Lung (tissue), 11 donors: ENCODE measurements at regions not wholly inside any gene's neighbourhood (a gene's known extent, or its start where the extent isn't known, plus 50 kb on each side); places are given as distances from the start of the nearest gene placed in this dataset.
A peak's percentile ranks its signal among the peaks of the same experiment; 100 is the strongest.
"Not testable (repeated sequence)": the region's sequence is repeated elsewhere in the genome, so short reads cannot be mapped to it uniquely, and the experiment has no call there.

Source experiments
- ATAC-seq: fragments of 200-7000 bp; cut with Tn5 transposase; one replicate; pipeline ENCODE4 v1.9.1; 2020; ENCODE audit warnings: moderate number of reproducible peaks; ENCODE audit not compliant: insufficient read depth, low FRiP score
- DNase-seq, 3 donors: peaks; one replicate each; pipeline ENCODE4 v3.0.0-alpha.2; 2013 to 2017
- H3K27ac ChIP-seq, 2 donors: one replicate each; pipeline ENCODE4 v1.5.1; 2013; ENCODE audit warnings: mild to moderate bottlenecking in 2 of 2, moderate library complexity in 2 of 2, control low read depth in 1 of 2, inconsistent platforms in 1 of 2, low read depth in 1 of 2, low read length in 1 of 2
- H3K27me3 ChIP-seq, 3 donors: one replicate each; pipeline ENCODE4 v1.5.1; 2013; ENCODE audit warnings: low read length in 2 of 3; ENCODE audit not compliant: control insufficient read depth in 3 of 3, insufficient read depth in 3 of 3
- H3K36me3 ChIP-seq, 4 donors: one replicate each; pipeline ENCODE4 v1.5.1; 2013; ENCODE audit warnings: low read length in 4 of 4, mild to moderate bottlenecking in 1 of 4, moderate library complexity in 1 of 4; ENCODE audit not compliant: control insufficient read depth in 4 of 4, insufficient read depth in 4 of 4
- H3K4me1 ChIP-seq, 5 donors: one replicate each; pipeline ENCODE4 v1.5.1; 2013; ENCODE audit warnings: low read length in 5 of 5, mild to moderate bottlenecking in 2 of 5, moderate library complexity in 1 of 5; ENCODE audit not compliant: control insufficient read depth in 5 of 5, insufficient read depth in 5 of 5
- H3K4me3 ChIP-seq: one replicate; pipeline ENCODE4 v1.5.1; 2013; ENCODE audit warnings: mild to moderate bottlenecking, control low read depth, moderate library complexity
- H3K9ac ChIP-seq, 2 donors: one replicate each; pipeline ENCODE4 v1.5.1; 2013; ENCODE audit warnings: low read length in 2 of 2, control low read depth in 1 of 2; ENCODE audit not compliant: insufficient read depth in 1 of 2
- H3K9me3 ChIP-seq, 4 donors: one replicate each; pipeline ENCODE4 v1.5.1; 2013; ENCODE audit warnings: low read length in 3 of 4, mild to moderate bottlenecking in 1 of 4, moderate library complexity in 1 of 4; ENCODE audit not compliant: control insufficient read depth in 4 of 4, insufficient read depth in 3 of 4
- WGBS, 2 donors: extraction: QIAGEN DNeasy Blood & Tissue Kit; methylation state at CpG; one replicate each; pipeline ENCODE4 v1.1.7; 2013; 5-methylcytosine and 5-hydroxymethylcytosine counted together
- TF ChIP-seq, protein P1 (sequence below): IDR thresholded peaks from 2 replicates; pipeline ENCODE4 v1.5.1; 2012; ENCODE audit warnings: mild to moderate bottlenecking; ENCODE audit errors: control extremely low read depth, extremely low read depth
- donor health status: control.
- donor health status: control.
- donor health status: Bipolar disorder and iron deficiency.
- donor health status: healthy.
- donor health status: DM: yes; HTN: yes; CAD: no.

DNA sequence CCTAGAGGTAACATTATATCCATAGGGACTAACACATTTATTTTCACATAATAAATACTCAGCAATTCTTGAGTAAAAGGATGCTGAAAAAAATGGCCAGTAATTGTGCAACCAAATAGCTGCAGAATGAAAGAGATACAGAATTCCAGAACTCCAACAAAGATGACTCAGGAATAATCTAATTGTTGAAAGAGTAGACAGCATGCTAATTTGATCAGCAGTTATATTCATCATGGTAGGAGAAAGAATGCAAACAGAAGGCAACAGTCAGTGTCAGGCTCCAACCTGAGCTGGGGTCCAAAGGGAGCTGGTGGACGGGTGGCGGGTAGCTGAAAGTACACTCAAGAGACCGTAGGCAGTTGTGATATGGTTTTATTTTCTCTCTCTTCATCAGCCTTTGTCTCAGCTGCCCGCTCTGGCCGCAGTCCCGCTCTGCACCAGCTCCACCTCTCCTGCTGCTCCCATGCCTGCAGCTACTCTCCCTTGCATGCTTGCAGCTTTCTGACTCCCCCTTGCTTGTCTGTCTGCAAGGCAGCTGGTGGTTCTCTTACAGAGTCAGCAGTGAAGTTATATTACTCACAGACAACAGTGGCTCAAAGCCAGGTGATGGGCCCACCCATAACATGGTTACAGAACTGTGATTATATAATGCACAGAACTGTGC is 1150.1 kb downstream of the STIM2 start:
- ATAC-seq (no peak), DNase-seq (peak in 1 of 3 donors; percentile 7)
- Histone ChIP-seq H3K9me3 (peaks cover 0 to 8% (median 3%) of the 10 kb centered on the region in 4 donors), H3K27ac (no peak overlapping the region), H3K27me3 (no peaks in the 10 kb centered on the region), H3K36me3 (no peaks in the 10 kb centered on the region), H3K9ac (no peak overlapping the region), H3K4me3 (no peak overlapping the region), H3K4me1 (peaks cover 0 to 3% (median 0%) of the 10 kb centered on the region in 5 donors)
- WGBS, 2 donors, result 89 to 91% methylated on average over 6 of the region's 6 CpGs
- TF ChIP-seq, protein P1, sequence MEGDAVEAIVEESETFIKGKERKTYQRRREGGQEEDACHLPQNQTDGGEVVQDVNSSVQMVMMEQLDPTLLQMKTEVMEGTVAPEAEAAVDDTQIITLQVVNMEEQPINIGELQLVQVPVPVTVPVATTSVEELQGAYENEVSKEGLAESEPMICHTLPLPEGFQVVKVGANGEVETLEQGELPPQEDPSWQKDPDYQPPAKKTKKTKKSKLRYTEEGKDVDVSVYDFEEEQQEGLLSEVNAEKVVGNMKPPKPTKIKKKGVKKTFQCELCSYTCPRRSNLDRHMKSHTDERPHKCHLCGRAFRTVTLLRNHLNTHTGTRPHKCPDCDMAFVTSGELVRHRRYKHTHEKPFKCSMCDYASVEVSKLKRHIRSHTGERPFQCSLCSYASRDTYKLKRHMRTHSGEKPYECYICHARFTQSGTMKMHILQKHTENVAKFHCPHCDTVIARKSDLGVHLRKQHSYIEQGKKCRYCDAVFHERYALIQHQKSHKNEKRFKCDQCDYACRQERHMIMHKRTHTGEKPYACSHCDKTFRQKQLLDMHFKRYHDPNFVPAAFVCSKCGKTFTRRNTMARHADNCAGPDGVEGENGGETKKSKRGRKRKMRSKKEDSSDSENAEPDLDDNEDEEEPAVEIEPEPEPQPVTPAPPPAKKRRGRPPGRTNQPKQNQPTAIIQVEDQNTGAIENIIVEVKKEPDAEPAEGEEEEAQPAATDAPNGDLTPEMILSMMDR, result no peak

DNA sequence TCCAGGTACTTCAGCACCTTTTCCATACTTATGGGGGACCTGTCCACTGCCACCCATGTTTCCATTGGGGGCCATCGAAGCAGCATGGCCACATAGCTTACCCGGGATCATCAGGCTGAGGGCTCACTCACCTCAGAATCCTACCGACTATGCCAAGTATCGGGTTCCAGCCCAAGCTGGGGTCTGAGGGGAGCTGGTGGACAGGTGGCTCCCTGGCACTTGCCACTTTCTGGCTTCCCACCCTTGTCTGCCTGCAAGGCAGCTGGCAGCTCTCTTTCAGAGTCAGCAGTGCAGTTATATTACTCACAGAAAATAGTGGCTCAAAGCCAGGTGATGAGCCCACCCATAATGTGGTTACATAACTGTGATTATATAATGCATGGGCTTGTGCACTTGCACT is 1153.8 kb downstream of the STIM2 start:
- no peak overlapping the region for H3K9ac ChIP-seq
- TF ChIP-seq, protein P1, result no peak
- DNase-seq, result no peak
- no peaks in the 10 kb centered on the region for H3K27me3 ChIP-seq
- H3K36me3 ChIP-seq, result no peaks in the 10 kb centered on the region
- no peak for ATAC-seq
- H3K27ac ChIP-seq, result no peak overlapping the region
- whole genome bisulfite sequencing, 2 donors, result 91 to 95% methylated on average over 4 of the region's 4 CpGs
- peaks cover 0 to 8% (median 3%) of the 10 kb centered on the region in 4 donors for H3K9me3 ChIP-seq
- no peaks in the 10 kb centered on the region for H3K4me1 ChIP-seq
- H3K4me3 ChIP-seq, result no peak overlapping the region

DNA sequence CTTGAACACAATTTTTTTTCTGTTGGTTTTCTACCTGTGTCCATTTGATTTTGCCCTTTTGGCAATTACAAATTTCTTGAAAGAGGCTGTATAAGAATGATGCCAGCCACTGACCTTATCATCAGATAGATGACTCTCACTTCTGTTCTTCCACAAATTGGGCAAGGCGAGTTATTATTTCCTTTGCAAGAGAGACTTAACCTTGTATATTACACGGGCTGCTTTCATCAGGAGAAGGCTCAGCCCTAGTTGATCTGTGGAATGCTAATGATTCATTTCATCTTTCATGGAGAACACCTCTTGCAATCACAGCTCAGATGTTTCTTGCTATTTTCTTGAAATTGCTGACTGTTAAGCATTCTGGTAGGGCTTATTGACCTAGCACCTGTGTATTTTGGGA is 1155.4 kb downstream of the STIM2 start:
- H3K4me1 ChIP-seq, result no peaks in the 10 kb centered on the region
- TF ChIP-seq, protein P1, result no peak
- DNase-seq (no peak), ATAC-seq (no peak)
- no peak overlapping the region for H3K4me3 ChIP-seq
- H3K9ac ChIP-seq, result no peak overlapping the region
- WGBS, 2 donors, result 45 to 48% methylated on average over 2 of the region's 2 CpGs
- H3K27me3 ChIP-seq, result no peaks in the 10 kb centered on the region
- no peaks in the 10 kb centered on the region for H3K36me3 ChIP-seq
- no peak overlapping the region for H3K27ac ChIP-seq
- peaks cover 0 to 8% (median 3%) of the 10 kb centered on the region in 4 donors for H3K9me3 ChIP-seq

DNA sequence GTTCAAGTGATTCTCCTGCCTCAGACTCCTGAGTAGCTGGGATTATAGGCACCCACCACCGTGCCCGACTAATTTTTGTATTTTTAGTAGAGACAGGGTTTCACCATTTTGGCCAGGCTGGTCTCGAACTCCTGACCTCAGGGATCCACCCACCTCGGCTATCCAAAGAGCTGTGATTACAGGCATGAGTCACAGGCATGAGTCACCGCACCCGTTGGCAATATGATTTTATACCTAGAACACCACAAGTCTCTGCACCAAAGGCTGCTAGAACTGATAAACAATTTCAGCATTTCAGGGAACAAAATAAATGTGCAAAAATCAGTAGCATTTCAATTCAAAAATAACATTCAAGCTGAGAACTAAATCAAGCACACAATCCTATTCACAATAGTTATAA is 1177.6 kb downstream of the STIM2 start:
- not testable (repeated sequence) for H3K27ac ChIP-seq, H3K27me3 ChIP-seq, DNase-seq, H3K4me1 ChIP-seq, H3K4me3 ChIP-seq, H3K36me3 ChIP-seq, ATAC-seq, H3K9ac ChIP-seq, H3K9me3 ChIP-seq
- 56 to 64% methylated on average over 6 of the region's 6 CpGs for WGBS, 2 donors
